ENCODE measurements at regions not wholly inside any gene's neighbourhood (a gene's known extent, or its start where the extent isn't known, plus 50 kb on each side); places are given as distances from the start of the nearest gene placed in this dataset.

DNA sequence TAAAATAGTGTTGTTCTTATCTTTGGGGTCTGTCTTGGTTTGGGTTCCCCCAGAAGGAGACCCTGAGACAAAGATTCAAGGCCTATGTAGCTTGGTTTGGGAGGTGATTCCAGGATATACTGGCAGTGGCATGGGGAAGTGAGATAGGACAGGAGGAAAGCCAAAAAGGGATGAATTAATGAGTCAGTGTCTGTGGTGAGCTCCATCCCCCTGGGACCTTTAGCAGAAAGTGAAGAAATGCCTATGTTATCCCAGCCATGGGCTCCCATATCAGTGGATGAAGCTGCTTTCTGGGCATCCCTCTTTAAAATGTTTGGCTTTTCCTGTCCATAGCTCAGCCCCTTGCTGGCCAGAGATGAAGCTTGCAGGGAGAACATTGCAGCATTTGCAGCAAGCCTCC is 217.0 kb upstream of the CTBP2 start:
- TF ChIP-seq, protein P1, sequence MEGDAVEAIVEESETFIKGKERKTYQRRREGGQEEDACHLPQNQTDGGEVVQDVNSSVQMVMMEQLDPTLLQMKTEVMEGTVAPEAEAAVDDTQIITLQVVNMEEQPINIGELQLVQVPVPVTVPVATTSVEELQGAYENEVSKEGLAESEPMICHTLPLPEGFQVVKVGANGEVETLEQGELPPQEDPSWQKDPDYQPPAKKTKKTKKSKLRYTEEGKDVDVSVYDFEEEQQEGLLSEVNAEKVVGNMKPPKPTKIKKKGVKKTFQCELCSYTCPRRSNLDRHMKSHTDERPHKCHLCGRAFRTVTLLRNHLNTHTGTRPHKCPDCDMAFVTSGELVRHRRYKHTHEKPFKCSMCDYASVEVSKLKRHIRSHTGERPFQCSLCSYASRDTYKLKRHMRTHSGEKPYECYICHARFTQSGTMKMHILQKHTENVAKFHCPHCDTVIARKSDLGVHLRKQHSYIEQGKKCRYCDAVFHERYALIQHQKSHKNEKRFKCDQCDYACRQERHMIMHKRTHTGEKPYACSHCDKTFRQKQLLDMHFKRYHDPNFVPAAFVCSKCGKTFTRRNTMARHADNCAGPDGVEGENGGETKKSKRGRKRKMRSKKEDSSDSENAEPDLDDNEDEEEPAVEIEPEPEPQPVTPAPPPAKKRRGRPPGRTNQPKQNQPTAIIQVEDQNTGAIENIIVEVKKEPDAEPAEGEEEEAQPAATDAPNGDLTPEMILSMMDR (IDR thresholded peaks at IDR 0.05): no peak
- no peak for TF ChIP-seq POLR2A (IDR thresholded peaks at IDR 0.05)

Measured in esophagus squamous epithelium (tissue), 4 donors.